Fibroblast of skin of scalp (primary cell): ENCODE measurements at regions not wholly inside any gene's neighbourhood (a gene's known extent, or its start where the extent isn't known, plus 50 kb on each side); places are given as distances from the start of the nearest gene placed in this dataset.
"Not testable (repeated sequence)": the region's sequence is repeated elsewhere in the genome, so short reads cannot be mapped to it uniquely, and the experiment has no call there.

Experiments used
- DNase-seq: peaks from one replicate; pipeline ENCODE4 v3.0.0-alpha.2; 2013

DNA sequence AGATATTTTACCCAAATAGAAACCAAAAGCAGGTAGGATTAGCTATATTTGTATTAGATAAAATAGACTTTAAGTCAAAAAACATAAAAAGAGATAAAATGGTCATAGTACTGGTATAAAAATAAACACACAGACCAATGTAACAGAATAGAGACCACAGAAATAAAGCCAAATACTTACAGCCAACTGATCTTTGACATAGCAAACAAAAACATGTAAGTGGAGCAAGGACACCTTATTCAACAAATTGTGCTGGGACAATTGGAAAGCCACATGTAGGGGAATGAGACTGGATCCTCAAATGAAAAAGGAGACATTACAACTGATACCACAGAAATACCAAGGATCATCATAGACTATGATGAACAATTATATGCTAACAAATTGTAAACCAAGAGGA, 94.5 kb upstream of the SIRPG start:
- no peak for DNase-seq

DNA sequence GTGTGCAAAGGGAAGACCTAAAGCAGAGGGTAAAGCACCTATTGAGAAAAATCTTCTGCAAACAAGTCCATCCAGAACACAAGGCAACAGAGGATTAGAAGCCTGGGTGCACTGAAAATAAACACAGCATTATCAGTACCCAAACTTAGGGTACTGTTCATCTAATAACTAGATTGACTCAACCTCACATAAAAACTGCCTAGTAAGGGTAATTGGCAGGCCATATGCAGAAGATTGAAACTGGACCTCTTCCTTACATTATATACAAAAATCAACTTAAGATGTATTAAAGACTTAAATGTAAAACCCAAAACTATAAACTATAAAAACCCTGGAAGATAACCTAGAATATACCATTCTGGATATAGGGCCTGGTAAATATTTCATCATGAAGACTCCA, 91.2 kb upstream of the SIRPG start:
- no peak for DNase-seq

DNA sequence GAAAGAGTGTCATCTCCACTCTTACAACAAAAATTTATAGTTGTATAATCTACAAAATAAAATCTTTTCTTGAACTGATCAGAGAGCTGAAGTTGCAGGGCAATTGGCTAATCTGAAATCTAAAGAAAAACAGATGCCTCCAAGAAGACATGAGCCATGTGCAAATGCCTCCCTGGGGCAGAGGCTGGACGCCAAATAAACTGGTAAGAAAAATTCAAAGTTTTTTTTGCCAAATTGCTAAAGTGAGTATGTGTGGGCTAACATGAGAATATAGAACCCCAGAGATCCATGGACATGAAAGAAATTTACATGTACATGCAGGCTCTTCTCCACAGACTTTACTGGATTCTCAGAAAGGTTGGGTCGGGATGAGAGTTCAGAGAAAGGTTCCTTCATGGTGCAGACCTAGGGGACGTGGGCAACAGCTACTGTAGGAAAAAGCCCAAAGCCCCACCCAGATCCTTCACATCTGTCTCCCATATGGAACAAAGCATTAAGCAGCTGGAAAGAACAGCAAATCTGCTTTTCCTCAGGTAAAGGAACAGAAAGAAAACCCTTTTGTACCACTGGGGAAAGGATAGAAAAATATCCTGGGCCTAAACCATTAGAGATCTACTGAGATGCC, 90.5 kb upstream of the SIRPG start:
- DNase-seq, result no peak

DNA sequence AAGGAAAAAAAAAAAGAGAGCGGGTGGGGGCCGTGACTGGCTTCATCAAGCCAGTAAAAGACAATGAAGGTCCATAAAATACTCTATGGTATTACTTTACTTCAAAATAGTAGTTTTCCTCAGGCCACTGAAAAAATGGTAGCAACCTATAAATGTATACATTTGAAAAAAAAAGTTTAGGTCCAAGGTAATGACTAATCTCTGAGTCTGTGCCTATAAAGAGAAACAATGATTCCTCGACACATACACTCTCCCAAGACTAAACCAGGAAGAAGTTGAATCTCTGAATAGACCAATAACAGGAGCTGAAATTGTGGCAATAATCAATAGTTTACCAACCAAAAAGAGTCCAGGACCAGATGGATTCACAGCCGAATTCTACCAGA, 84.5 kb upstream of the SIRPG start:
- not testable (repeated sequence) for DNase-seq

DNA sequence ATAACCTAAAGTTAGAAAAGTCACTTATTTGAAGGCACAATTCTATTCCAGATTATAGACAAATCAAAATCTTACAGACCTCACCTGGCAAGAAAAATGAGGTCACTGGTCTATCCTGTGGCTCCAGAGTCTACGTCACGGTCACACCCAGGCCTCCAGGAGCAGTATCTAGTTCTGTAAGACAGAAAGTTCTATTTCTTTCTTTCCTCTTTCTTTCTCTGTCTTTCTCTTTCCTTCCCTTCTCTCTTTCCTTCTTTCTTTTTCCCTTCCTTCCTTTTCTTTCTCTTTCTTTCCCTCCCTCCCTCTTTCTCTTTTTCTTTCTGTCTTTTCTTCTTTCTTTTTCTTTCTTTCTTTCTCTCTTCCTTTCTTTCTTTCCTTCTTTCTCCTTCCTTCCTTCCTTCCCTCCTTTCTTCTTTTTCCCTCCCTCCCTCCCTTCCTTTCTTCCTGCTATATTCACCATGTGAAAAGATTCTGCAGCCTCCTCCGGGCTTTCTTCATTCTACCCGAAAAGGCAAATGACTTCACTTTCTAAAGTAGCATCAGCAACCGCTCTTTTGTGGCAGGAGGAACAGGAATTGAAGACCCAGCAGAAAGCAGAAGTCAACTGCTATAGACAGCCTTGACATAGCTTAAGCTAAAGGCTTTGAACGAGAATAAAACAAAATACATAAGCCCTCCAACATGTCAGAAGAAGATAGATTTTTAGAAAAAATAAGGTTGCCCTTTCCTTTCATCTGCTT, 83.9 kb upstream of the SIRPG start:
- no peak for DNase-seq

DNA sequence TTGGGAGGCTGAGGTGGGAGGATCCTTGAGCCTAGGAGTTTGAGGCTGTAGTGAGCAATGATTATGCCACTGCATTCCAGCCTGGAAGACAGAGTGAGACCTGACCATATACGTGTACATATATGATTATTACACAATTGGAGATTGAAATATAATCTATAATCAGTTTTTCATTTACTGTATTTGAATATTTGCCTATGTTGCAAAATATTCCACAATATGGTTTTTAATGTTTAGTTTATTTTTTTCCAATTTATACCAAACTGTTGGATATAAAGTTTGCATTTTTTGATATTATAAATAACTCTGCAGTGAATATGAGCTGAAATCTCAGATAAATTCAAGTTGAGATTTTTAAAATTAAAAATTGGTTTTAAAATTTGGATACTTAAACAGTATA, 79.6 kb upstream of the SIRPG start:
- no peak for DNase-seq

DNA sequence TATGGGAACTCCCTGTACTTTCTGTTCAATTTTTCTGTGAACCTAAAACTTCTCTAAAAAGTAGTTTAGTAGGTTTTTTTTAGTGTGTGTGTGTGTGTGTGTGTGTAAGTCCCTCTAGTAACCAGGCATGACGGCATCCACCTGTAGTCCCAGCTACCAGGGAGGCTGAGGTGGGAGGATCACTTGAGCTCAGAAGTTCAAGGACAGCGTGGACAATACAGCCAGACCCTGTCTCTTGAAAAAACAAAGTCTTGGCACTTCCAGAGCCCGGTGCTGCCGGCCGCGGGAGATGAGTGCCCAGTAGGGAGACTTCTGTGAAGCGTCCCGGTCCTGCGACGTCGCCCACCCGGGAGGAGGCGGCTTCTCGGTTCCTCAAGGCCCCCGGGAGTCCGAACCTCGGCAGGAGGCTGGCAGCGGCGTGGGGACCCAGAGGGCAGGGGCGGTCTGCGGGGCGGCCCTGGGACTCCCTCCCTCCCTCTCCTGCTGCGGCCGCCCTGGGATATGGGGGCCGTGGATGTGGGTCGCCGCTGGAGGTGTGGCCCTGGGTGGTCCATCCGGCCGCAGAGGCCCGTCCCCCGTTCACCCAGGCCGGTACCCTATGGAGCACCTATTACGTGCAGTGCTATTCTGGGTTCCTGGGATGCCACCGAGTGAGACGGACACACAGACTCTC, 78.0 kb upstream of the SIRPG start:
- no peak for DNase-seq

DNA sequence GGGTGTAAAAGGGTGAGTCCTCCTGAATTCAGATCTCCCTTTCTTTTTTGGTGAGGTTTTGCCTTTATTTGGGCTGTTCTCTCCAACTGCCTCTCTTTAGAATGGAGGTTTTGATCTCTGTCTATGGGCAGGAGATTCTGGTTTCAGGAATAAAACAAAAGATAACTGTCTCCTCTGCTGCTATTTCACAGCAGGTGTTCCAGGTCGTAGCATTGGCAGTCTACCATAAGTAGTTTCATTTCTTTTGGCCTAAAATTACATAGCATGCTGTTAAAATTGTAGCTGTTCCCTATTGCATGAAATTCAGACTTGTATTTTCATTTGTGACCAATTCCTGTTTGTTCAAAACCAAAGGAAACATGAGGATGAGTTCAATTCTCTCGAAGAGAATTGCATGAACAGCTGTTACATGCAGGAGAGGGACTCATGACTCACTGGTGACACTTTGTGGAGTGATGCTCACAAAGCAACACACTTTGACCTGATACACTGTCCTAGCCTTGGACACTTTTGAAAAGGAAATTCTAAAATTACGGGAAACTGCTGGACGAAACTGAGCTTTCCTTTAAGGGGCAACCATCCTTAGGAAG, 76.8 kb upstream of the SIRPG start:
- no peak for DNase-seq

DNA sequence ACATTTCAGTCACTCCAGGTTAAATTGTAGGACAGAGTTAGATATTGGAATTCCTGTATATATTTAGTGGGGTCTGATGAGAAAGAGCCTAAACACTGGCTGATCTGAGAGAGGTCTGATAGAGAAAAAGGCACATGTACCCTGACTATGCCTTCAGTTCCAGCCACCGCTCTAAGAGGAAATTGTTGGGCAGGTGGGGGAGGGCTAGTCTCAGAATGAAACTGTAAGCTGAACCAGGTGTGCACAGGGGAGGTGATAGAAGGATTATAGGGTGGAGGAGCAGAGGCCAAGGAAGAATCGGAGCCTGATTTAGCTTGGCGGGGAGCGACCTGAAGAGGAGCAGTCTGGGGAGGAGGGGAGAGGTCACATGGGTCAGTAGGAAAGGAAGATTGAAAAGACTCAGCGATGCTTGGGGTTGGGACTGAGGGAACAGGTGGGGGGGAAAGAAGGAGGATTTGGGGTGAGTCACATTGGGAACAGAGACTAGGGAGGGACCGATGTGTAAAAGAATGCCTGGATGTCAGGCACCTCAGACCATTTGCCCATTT, 74.3 kb upstream of the SIRPG start:
- not testable (repeated sequence) for DNase-seq

DNA sequence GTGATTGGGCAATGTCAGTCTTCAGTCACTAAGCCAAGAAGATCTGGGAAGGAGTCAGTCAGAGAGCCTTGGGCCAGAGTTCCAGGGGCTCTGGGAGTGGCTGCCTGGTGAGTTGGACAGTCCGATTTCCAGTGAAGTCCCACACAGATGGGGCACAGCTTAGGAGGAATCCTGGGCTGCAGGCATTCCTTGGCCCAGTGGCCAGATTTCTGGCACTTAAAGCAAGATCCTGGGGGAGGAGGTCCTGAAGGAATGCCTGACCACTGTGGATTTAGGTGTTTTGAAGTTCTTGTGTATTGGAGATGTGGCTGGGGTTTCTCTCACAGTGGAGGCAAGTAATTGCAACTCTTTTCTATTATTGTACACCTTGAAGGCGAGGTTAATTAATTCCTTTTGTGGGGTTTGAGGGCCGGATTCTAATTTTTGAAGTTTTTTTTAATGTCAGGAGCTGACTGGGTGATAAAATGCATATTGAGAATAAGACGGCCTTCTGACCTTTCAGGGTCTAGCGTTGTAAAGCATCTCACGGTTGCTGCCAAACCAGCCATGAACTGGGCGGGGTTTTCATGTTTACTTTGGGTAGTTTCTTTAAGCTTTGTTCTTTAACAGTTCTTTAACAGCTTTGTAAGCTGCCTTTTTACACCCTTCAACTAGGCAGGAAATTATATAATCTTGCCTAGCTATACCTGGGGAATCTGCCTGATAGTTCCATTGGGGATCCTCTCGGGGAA, 73.6 kb upstream of the SIRPG start:
- DNase-seq, result not testable (repeated sequence)

DNA sequence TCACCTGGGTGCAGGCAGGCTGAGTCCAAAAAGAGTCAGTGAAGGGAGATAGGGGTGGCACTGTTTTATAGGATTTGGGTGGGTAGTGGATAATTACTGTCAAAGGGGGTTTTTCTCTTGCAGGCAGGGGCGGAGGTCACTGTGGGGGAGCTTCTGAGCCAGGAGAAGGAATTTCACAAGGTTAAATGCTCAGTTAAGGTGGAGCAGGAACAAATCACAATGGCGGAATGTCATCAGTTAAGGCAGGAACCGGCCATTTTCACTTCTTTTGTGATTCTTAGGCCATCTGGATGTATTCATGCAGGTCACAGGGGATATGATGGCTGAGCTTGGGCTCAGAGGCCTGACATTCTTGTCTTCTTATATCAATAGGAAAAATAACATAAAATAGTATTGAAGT, 69.7 kb upstream of the SIRPG start:
- DNase-seq, result not testable (repeated sequence)

DNA sequence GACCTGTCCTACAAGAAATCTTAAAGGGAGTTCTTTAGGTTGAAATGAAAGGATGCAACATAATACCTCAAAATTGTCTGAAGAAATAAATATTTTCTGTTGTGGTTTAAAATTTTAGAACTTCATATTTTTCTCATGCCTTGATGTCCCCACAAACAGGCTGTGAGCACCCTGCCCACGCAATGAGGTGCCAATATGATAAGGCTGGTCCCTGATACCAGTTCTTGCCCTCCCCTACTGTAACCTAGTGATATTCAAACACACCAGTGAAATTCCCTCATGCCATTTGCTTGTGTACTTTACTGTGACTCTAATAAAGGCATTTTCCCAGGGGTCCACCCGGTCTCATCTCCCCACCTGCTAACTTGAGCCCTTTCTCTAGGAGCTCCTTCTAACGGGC, 67.3 kb upstream of the SIRPG start:
- DNase-seq, result no peak

DNA sequence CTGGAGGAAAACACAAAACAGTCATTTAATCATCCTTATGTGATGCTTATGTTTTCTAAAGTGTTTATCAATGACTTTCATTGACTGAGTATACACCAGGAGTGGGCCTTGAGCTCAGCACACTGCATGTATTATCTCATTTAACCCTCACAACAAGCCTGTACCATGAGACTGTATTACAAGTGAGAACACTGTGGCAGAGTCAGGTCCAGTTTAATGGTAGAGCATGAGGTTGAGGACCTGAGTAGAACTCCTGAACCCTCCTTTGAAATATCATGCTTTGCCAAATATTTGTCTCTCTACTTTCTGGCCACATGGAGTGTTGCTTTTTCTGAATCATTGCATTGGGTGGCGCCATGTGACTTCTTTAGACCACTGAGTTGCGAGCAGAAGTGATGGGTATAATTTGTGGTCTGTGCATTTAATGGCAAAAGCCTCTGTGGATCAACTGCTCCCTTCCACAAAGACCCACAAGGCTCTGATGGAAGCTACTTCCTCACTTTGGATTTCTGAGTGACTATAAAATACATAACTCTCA, 65.0 kb upstream of the SIRPG start:
- DNase-seq, result no peak

DNA sequence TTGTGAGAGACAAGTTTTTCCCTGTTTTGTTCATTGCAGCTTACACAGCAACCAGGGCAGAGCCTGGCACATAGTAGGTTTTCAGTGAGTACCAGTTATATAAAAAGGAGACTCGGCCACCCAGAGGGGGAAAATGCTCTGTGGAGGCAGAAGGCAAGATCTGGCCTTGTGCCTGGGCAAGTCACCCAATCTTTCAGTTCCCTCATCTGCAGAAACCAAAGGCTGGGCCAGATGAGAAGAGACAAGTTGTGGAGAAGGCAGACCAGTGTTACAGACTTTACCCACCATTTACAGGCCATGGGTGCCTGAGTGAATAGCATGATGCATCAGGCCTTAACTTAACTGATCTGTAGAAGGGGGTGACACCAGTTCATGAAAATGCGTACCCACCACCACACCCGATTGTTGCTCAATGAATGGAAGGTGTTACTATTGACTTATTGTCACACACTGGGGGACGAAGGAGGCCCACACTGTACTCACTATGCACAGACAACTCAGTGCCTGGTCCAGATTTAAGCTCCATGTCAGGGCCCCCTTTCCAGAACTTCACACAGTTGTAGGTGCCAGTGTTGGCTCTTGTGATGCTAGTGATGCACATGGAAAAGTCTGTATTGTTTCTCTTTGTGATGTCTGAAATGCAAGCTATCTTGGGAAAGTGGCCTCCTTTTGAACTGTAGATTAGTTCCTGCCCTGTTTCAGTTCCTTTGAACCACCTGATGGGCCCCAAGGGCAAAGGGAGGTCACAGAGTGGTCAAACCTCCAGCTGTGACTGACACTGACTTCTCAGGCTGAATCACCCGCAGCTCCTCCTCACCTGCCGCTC, 64.3 kb upstream of the SIRPG start:
- no peak for DNase-seq

DNA sequence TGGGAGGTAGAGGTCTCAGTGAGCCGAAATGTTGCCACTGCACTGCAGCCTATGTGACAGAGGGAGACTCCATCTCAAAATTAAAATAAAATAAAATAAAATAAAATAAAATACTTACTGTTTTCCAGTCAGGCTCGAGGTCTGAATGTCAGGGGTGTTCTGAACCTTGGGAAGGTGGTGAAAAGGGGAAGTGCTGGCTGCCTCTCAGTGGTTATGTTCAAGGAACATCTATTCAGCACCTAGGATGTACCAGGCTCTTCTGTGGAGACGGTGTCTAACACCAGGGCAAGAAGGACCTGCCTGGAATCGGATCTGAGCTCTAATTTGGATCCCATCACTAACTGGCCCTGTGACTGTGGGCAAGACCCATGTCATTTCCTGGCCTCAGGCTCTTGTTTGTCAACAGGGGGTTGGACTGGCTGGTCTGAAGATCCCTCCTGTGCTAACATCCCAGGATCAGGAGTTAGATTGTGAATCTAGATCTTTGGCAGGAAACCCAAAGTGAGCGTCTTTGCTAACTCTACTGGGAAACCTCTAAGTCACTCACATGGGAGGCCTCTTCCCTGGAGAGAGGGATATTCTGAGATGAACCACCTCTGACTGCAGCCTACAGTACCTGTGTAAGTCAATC, 63.4 kb upstream of the SIRPG start:
- no peak for DNase-seq

DNA sequence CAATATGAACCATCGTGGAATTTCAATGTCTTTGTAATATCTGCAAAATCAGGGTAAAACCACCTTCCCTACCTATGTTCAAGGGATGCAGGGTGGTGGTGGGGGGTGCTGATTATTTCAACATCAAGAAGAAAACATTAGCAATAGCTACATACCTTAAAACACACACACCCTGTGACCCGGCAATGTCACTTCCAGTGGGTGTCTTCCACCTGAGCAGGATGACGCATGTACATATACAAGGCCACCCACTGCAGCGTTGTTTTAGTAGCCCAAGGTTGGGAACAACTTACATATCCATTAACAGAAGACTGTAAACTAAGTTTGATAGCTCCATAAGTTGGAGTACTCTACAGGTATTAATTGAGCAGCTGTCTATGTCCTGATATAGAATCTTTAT, 62.6 kb upstream of the SIRPG start:
- no peak for DNase-seq

DNA sequence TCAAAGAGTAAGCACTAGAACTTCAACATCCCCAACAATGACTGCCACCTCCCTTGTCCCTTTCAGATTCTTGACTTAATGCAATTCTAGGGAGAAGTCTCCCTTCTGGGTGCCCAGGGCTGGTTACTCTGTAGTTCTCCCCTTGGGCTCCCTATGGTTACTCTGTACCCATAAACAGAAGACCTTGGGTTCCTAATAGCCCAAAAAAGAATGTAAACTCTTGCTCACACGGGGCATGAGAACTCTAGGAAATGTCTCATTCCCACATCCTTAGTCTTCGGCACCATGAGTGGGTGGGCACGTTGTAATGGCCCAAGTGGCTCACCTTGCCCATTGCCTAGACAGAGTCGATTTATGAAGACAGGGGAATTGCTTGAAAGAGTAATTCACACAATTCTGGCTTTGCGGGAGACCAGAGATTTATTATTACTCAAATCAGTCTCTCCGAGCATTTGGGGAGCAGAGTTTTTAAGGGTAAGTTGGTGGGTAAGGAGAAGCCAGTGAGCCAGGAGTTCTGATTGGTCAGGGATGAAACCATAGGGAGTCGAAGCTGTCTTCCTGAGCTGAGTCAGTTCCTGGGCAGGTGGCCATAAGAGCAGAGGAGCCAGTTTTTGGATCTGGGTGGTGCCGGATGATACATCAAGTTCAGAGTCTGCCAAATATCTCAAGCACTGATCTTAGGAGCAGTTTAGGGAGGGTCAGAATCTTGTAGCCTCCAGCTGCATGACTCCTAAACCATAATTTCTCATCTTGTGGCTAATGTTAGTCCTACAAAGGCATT, 61.2 kb upstream of the SIRPG start:
- DNase-seq, result peak; percentile 48

DNA sequence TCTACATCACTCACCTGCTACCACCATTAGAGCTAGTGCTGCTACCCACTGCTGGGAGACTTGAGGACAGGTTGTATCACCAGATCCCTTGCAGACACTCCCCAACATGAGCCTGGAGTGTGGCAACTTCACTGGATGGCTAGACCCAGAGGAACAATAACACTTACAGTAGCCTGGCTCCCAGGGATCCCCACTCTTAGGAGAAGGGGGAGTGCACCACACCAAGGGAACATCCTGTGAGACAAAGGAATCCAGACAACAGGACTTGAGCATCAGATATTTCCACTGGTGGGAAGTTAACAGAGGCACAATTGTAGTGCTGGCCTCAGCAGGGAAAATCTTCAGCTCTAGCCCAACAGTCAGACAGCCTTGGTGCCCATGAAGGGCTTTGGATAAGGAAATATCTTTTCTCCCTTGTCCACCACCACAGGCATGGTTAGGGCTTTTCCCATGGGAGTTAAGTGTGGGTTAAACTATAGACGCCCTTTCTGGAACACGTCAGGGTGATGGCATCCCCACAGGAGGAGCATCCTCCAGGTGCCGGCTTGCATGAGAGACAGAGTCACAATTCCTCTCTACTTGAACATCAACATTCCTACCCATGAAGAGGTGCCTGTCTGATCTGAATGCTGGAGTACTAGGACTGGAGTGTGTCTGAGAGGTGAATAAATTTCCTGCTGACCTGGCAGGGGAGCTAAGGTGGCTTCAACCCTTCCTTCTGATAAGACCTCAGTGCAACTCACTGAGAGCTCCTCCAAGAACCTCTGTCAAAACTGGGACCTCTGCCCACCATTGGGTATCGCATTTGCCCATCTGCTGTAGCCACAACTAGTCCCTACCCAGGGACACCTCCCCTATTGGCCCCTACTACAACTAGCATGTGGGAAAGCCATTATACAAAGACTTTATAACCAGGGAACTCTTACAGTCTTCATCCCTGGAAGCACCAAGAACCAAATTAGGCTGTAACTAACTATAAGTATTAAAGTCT, 55.4 kb upstream of the SIRPG start:
- DNase-seq, result no peak
